Fibroblast of peridontal ligament (primary cell): ENCODE measurements at regions not wholly inside any gene's neighbourhood (a gene's known extent, or its start where the extent isn't known, plus 50 kb on each side); places are given as distances from the start of the nearest gene placed in this dataset.

Experiments used
- DNase-seq: peaks from one replicate; pipeline ENCODE4 v3.0.0-alpha.2; 2010; ENCODE audit errors: extremely low read depth

GRCh38 chr4:92106816-92107215 is 196.9 kb upstream of the GRID2 start:
- DNase-seq = no peak

GRCh38 chr4:92111493-92111892 is 192.3 kb upstream of the GRID2 start:
- DNase-seq = no peak

DNA sequence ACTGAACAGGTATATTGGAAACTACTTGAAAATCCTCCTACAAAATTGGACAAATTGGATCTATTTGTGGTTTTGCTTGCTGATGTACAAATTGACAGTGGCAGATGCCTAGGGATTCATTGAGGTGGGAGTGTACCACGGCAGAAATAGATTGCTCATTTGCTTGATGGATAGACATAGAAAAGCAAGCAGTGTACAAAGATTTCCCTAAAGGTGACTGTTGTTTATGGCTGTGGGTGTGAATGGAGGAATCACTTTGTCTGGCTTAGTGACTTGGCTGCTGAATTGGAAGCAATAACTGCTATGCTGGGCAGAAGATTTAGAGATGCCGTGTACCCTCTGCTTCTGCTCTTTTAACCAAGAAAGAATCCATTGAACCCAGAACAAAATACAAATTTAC is 191.0 kb upstream of the GRID2 start:
- DNase-seq = no peak

DNA sequence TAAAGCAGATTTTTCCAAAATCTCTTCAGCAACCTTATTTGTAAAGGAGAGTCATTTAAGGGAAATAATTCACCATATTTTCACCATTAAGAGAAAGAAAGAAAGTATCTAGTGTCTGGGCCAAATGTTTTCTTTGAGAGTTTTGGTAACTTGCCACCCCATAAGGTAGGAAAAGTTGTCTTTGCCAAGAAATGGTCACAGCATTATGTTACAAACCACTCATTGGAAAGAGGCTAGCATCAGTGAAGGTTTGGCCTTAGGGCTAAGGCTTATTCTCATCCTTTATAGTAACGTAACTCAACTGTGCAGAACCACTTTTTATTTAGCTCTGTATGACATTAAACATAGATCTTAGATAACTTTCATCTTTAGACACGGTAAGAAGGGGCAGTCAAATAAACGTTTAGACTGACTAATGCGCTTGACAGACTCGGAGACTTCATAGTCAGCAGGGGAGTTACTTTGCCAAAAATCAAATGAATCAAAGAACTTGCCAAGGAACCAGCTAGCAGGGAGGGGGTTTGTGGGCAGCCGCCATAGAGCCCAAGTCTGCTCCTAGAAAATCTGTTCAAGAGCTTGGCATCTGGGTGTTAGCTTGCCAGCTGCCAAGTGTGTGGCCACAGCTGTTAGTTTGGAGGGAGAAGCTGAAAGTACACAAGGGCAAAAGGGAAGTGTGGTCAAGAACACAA is 182.8 kb upstream of the GRID2 start:
- DNase-seq = peak; percentile 69

GRCh38 chr4:92122911-92123310 is 180.9 kb upstream of the GRID2 start:
- DNase-seq = no peak

DNA sequence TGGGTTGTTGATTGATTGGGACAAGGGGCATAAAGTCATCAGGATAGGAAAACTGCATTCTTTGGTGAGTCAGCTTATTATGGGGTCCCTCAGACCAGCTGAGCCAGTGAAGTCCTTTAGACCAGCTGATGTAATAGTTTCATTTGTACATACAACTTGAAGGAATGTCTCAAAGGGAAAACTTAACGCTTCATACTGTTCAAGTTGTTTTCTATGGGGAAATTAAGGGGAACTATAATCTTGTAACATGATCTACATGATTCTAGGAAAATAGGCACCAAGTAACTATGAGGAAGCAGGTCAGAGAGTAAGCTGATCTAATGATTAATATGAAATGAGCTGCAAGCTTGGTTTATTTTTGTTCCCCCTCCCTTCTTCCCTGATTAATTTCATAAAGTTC is 175.1 kb upstream of the GRID2 start:
- DNase-seq = peak; percentile 24

- no peak for DNase-seq
Observed at GRCh38 chr4:92129408-92129994, 174.3 kb upstream of the GRID2 start.

DNA sequence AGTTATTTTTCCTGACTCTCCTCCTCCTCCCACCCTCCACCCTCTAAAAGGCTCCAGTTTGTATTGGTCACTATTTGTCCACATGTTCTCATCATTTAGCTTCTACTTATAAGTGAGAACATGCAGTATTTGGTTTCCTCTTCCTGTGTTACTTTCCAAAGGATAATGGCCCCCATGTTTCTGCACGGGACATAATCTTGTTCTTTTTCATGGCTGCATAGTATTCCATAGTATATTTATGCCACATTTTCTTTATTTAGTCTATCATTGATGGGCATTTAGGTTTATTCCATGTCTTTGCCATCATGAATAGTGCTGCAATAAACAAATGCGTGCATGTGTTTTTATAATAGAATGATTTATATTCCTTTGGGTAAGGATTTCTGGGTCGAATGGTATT is 167.3 kb upstream of the GRID2 start:
- DNase-seq = no peak

GRCh38 chr4:92163348-92163747 is 140.4 kb upstream of the GRID2 start:
- DNase-seq = no peak

- no peak for DNase-seq
Observed at GRCh38 chr4:92170340-92170739, 133.4 kb upstream of the GRID2 start.

DNA sequence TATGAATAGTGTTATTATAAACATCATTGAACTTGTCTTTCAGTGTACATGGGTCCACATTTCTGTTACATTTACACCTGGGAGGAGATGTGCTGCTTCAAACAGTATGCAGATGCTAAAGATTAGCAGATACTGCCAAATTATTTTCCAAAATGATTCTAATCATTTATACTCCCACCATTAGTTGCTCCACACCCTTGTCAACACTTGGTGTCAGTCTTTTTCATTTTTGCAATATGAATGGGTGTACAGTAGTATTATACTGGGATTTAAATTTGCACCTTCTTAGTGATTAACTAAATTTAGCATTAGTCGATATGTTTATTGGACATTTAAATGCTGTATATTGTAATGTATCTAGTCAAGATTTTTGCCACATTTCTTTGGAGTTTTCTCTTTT is 131.6 kb upstream of the GRID2 start:
- peak; percentile 33 for DNase-seq

DNA sequence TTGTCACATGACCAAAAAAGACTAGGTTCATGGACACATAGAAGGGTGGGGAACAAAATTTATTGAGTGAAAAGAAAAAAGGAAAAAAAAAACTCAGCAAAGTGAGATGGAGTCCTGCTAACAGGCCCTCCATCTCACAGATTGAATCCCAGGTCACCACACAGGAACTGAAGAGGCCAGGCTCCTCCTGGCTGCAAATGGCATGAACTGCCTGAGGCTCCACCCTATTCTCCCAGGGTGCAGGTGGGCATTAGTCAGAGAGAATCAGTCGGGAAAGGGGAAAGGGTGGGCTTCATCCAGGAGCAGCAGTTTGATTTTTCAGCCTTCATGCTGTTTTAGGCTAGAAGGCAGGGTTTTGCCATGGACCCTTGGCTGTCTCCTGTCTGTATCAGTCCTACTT is 128.5 kb upstream of the GRID2 start:
- DNase-seq = no peak

GRCh38 chr4:92182006-92182735 is 121.6 kb upstream of the GRID2 start:
- DNase-seq = no peak

GRCh38 chr4:92182736-92183407 is 120.9 kb upstream of the GRID2 start:
- DNase-seq = no peak

DNA sequence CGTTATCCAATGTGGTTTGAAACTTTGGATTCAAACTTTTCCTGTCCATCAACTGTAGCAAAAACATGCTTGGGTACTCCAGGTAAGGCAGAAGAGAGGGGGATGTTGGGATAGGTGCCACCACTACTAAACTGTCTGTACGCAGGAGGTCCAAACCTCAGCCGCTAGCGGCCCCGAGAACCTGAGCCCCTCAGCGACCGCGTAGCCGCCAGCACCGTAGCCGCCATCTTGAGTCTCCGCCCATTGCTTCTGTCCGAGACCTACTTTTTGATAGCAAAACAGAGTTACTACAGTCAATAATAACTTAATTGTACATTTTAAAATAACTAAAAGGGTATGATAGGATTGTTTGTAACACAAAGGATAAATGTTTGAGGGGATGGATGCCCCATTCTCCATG is 119.9 kb upstream of the GRID2 start:
- no peak for DNase-seq

DNA sequence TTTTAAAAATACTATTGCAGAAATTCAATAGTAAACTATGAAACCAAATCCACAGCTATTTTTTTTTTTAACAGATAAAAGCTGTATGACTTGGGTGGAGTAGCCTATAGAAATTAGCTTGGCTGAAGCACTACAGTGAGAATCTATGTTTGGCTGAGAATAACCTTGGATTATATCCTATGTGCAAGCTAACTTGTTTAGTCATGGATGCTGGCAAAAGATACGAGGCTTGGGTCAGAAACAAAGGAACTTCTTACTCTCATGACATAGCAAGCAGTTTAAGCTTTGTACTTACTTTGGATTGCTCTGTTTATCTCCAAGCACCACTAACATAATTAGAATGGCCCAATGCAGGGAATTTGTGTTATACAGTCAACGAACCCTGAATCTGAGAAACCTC is 119.2 kb upstream of the GRID2 start:
- peak; percentile 98 for DNase-seq

GRCh38 chr4:92186239-92186638 is 117.5 kb upstream of the GRID2 start:
- DNase-seq = no peak

- DNase-seq = peak; percentile 77
Observed at GRCh38 chr4:92189146-92189545, 114.6 kb upstream of the GRID2 start.

DNA sequence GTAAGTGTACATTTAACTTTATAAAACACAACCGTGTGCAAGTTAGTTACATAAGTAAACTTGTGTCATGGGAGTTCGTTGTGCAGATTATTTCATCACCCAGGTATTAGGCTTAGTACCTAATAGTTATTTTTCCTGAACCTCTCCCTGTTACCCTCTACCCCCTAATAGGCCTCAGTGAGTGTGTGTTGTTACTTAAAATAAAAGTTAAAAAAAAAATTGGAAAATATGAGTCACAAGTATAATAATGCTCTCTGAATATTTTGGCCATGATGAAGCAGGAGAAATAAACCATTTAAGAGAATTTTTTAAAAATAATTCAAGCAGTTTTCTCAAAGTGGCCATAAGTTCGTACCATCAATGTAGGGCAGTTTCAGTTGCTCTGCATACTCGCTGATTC is 105.1 kb upstream of the GRID2 start:
- DNase-seq = peak; percentile 85

- no peak for DNase-seq
Observed at GRCh38 chr4:92199135-92199534, 104.6 kb upstream of the GRID2 start.

GRCh38 chr4:92210906-92211305 is 92.9 kb upstream of the GRID2 start:
- no peak for DNase-seq

DNA sequence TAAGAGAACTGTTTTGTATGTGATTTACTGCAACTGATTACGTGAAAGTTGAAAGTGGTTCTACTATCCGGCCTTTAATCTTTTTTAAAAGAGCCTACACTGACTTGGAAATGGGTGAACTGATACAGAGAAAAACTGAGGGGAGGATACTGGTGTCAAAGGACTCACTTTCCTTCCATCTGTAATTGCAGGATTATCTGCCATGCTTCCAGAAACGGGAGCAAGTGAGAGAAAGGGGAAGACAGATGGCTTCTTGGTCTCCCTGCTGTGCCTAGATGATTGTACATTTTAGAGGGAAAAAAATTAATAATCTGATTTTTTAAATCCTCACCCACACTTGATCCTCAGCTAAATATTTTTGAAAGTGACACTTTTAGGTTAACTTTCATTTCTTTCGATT is 88.3 kb upstream of the GRID2 start:
- no peak for DNase-seq

GRCh38 chr4:92231511-92231910 is 72.3 kb upstream of the GRID2 start:
- peak; percentile 60 for DNase-seq
